ENCODE measurements at regions not wholly inside any gene's neighbourhood (a gene's known extent, or its start where the extent isn't known, plus 50 kb on each side); places are given as distances from the start of the nearest gene placed in this dataset.

DNA sequence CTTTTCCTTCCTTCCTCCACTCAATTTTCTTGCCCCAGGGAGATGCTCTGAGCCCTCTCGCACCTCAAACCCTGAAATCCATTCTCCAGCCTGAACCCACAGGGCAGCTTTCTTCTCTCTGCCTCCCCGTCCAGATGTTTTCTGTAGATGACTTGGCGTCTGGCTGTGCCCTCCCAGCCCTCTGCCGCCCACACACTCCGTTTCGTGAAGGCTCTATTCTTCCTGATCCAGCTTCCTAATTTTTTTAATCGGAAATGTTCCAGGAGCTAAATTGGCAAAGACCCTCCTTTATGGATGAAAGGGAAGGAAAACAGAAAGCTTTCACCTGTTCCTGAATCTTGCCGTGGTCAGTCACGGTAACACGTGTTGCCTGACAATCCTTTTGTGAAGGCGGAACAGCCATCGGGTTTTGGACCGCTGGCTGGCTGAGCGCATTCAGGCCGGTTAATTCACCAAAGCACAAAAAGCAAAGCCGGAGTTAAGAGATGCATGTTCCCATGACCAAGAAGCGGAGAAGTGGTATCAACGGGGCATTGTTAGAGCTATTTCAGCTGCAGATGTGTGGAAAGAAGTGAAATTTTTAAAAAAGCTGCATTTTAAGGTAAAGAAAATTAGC, 70.2 kb upstream of the FBRSL1 start:
- no peak for TF ChIP-seq EP300 (IDR thresholded peaks at IDR 0.05; ENCODE audit: borderline replicate concordance)
- TF ChIP-seq FOXM1 (IDR thresholded peaks at IDR 0.05; ENCODE audit: borderline replicate concordance, low read depth): no peak
- TF ChIP-seq, protein P1, sequence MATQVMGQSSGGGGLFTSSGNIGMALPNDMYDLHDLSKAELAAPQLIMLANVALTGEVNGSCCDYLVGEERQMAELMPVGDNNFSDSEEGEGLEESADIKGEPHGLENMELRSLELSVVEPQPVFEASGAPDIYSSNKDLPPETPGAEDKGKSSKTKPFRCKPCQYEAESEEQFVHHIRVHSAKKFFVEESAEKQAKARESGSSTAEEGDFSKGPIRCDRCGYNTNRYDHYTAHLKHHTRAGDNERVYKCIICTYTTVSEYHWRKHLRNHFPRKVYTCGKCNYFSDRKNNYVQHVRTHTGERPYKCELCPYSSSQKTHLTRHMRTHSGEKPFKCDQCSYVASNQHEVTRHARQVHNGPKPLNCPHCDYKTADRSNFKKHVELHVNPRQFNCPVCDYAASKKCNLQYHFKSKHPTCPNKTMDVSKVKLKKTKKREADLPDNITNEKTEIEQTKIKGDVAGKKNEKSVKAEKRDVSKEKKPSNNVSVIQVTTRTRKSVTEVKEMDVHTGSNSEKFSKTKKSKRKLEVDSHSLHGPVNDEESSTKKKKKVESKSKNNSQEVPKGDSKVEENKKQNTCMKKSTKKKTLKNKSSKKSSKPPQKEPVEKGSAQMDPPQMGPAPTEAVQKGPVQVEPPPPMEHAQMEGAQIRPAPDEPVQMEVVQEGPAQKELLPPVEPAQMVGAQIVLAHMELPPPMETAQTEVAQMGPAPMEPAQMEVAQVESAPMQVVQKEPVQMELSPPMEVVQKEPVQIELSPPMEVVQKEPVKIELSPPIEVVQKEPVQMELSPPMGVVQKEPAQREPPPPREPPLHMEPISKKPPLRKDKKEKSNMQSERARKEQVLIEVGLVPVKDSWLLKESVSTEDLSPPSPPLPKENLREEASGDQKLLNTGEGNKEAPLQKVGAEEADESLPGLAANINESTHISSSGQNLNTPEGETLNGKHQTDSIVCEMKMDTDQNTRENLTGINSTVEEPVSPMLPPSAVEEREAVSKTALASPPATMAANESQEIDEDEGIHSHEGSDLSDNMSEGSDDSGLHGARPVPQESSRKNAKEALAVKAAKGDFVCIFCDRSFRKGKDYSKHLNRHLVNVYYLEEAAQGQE (IDR thresholded peaks at IDR 0.05; ENCODE audit: low read depth): no peak
- no peak for TF ChIP-seq CREB1 (IDR thresholded peaks at IDR 0.05; ENCODE audit: low read depth)
